Omental fat pad (tissue), 3 donors: ENCODE measurements at regions not wholly inside any gene's neighbourhood (a gene's known extent, or its start where the extent isn't known, plus 50 kb on each side); places are given as distances from the start of the nearest gene placed in this dataset.
A peak's percentile ranks its signal among the peaks of the same experiment; 100 is the strongest.
"Not testable (repeated sequence)": the region's sequence is repeated elsewhere in the genome, so short reads cannot be mapped to it uniquely, and the experiment has no call there.

Source experiments
- ATAC-seq: fragments of 150-250 bp; one replicate; pipeline ENCODE4 v1.9.1; 2016; ENCODE audit warnings: mild to moderate bottlenecking, moderate library complexity; ENCODE audit not compliant: low FRiP score
- DNase-seq: peaks from one replicate; pipeline ENCODE4 v3.0.0-alpha.2; 2019; ENCODE audit warnings: low spot score
- TF ChIP-seq, protein P1 (sequence below), 3 donors: fragments of 450-650 bp; IDR thresholded peaks; one replicate each; pipeline ENCODE4 v1.5.1; 2016 to 2017; ENCODE audit warnings: antibody characterized with exemption in 3 of 3, mild to moderate bottlenecking in 3 of 3, moderate library complexity in 2 of 3

GRCh38 chr14:37874429-37875109 is 279.1 kb downstream of the TTC6 start:
- DNase-seq (peak; percentile 90), ATAC-seq (peak; percentile 84)
- TF ChIP-seq, protein P1, sequence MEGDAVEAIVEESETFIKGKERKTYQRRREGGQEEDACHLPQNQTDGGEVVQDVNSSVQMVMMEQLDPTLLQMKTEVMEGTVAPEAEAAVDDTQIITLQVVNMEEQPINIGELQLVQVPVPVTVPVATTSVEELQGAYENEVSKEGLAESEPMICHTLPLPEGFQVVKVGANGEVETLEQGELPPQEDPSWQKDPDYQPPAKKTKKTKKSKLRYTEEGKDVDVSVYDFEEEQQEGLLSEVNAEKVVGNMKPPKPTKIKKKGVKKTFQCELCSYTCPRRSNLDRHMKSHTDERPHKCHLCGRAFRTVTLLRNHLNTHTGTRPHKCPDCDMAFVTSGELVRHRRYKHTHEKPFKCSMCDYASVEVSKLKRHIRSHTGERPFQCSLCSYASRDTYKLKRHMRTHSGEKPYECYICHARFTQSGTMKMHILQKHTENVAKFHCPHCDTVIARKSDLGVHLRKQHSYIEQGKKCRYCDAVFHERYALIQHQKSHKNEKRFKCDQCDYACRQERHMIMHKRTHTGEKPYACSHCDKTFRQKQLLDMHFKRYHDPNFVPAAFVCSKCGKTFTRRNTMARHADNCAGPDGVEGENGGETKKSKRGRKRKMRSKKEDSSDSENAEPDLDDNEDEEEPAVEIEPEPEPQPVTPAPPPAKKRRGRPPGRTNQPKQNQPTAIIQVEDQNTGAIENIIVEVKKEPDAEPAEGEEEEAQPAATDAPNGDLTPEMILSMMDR (IDR thresholded peaks at IDR 0.05): peak in 1 of 3 donors; percentile 17

- no peak for DNase-seq
- ATAC-seq: no peak
- TF ChIP-seq, protein P1 (IDR thresholded peaks at IDR 0.05): no peak
Observed at GRCh38 chr14:37888234-37888633, 292.8 kb downstream of the TTC6 start.

- TF ChIP-seq, protein P1 (IDR thresholded peaks at IDR 0.05): no peak
- DNase-seq (no peak), ATAC-seq (no peak)
Observed at GRCh38 chr14:37889087-37889486, 293.7 kb downstream of the TTC6 start.

DNA sequence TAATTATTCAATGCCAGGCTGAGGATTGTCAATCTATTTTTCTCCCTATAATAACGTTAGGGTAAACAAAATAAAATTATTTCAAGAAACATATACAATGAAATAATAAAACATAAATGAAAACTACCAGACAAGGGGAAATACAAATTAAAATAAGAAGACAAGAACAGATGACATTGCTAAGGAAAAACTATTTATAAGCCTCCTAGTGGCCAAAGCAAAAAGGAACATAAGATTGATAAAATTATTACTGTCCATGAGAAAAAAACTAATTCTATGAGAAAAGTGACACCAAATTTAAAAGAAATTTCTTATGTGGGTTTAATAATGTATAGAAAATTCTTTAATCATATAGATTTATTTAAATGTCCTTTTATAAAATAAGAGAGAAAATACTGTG is 294.7 kb downstream of the TTC6 start:
- TF ChIP-seq, protein P1 (IDR thresholded peaks at IDR 0.05): no peak
- DNase-seq (no peak), ATAC-seq (no peak)

GRCh38 chr14:37891500-37891899 is 296.1 kb downstream of the TTC6 start:
- DNase-seq, ATAC-seq: not testable (repeated sequence)

GRCh38 chr14:37894463-37894862 is 299.0 kb downstream of the TTC6 start:
- TF ChIP-seq, protein P1 (IDR thresholded peaks at IDR 0.05): no peak
- no peak for ATAC-seq
- no peak for DNase-seq

GRCh38 chr14:37899365-37899764 is 303.9 kb downstream of the TTC6 start:
- no peak for ATAC-seq
- TF ChIP-seq, protein P1 (IDR thresholded peaks at IDR 0.05): no peak
- DNase-seq: no peak
